ENCODE measurements at regions not wholly inside any gene's neighbourhood (a gene's known extent, or its start where the extent isn't known, plus 50 kb on each side); places are given as distances from the start of the nearest gene placed in this dataset.

GRCh38 chr2:74740395-74740740 is 86.3 kb downstream of the SEMA4F start:
- TF ChIP-seq CTCF (IDR thresholded peaks at IDR 0.05): no peak
- TF ChIP-seq REST (IDR thresholded peaks at IDR 0.05; ENCODE audit: insufficient read depth in 1 of 2, low read depth in 2 of 2, low read length in 1 of 2): no peak
- TF ChIP-seq SIN3A (IDR thresholded peaks at IDR 0.05; ENCODE audit: borderline replicate concordance, insufficient read depth, low read depth, low read length): no peak
- TF ChIP-seq POLR2AphosphoS5 (IDR thresholded peaks at IDR 0.05; ENCODE audit: low read depth, low read length): no peak
